OCI-LY1 (cell line): ENCODE measurements at regions not wholly inside any gene's neighbourhood (a gene's known extent, or its start where the extent isn't known, plus 50 kb on each side); places are given as distances from the start of the nearest gene placed in this dataset.
"Not testable (repeated sequence)": the region's sequence is repeated elsewhere in the genome, so short reads cannot be mapped to it uniquely, and the experiment has no call there.

Experiments
- H2AFZ ChIP-seq: fragments of 200-600 bp; sonication (generic), shearing (Covaris generic); 2 replicates; pipeline ENCODE4 v1.6.0; 2014; ENCODE audit warnings: antibody characterized with exemption, mild to moderate bottlenecking, low read length
- H3F3A ChIP-seq: fragments of 200-600 bp; sonication (generic), shearing (Covaris generic); 2 replicates; pipeline ENCODE4 v1.6.0; 2014; ENCODE audit warnings: mild to moderate bottlenecking, antibody characterized with exemption, low read length, moderate library complexity; ENCODE audit not compliant: insufficient read depth
- H3K27ac ChIP-seq: fragments of 200-600 bp; sonication (generic); 2 replicates; pipeline ENCODE4 v1.5.1; 2014; ENCODE audit warnings: low read length, mixed run types, mild to moderate bottlenecking, low read depth; ENCODE audit not compliant: poor library complexity, severe bottlenecking
- H3K27me3 ChIP-seq: fragments of 200-600 bp; sonication (generic); 2 replicates; pipeline ENCODE4 v1.6.0; 2014; ENCODE audit warnings: antibody characterized with exemption, mild to moderate bottlenecking, low read length, moderate library complexity; ENCODE audit not compliant: insufficient read depth
- H3K36me3 ChIP-seq: fragments of 200-600 bp; sonication (generic); 2 replicates; pipeline ENCODE4 v1.6.1; 2014; ENCODE audit warnings: mild to moderate bottlenecking, antibody characterized with exemption, low read length, moderate library complexity, mixed read lengths; ENCODE audit not compliant: insufficient read depth
- H3K4me1 ChIP-seq: fragments of 200-600 bp; sonication (generic); 2 replicates; pipeline ENCODE4 v1.5.1; 2014; ENCODE audit warnings: mild to moderate bottlenecking, low read length, moderate library complexity; ENCODE audit not compliant: insufficient read depth, severe bottlenecking
- H3K4me2 ChIP-seq: fragments of 200-600 bp; sonication (generic), shearing (Covaris generic); 2 replicates; pipeline ENCODE4 v1.6.1; 2014; ENCODE audit warnings: low read length
- H3K4me3 ChIP-seq: fragments of 200-600 bp; sonication (generic); 2 replicates; pipeline ENCODE4 v1.5.1; 2014; ENCODE audit warnings: low read length, low read depth, mild to moderate bottlenecking, mixed read lengths; ENCODE audit not compliant: poor library complexity, severe bottlenecking
- H3K79me2 ChIP-seq: fragments of 200-600 bp; shearing (Covaris generic); 2 replicates; pipeline ENCODE4 v1.6.1; 2016; ENCODE audit warnings: mixed run types, low read length, mixed read lengths; ENCODE audit not compliant: insufficient read depth
- H3K9ac ChIP-seq: fragments of 200-600 bp; sonication (generic), shearing (Covaris generic); 2 replicates; pipeline ENCODE4 v1.6.1; 2014; ENCODE audit warnings: mild to moderate bottlenecking, low read length, mixed read lengths
- H3K9me2 ChIP-seq: fragments of 200-600 bp; sonication (generic), shearing (Covaris generic); 2 replicates; pipeline ENCODE4 v1.6.1; 2014; ENCODE audit warnings: low read depth, mild to moderate bottlenecking, low read length, mixed read lengths
- H3K9me3 ChIP-seq: fragments of 200-600 bp; shearing (Covaris generic); 2 replicates; pipeline ENCODE4 v1.6.1; 2014; ENCODE audit warnings: low read length, mixed read lengths
- H4K20me1 ChIP-seq: fragments of 200-600 bp; sonication (generic), shearing (Covaris generic); 2 replicates; pipeline ENCODE4 v1.6.0; 2016; ENCODE audit warnings: mild to moderate bottlenecking, low read length; ENCODE audit not compliant: insufficient read depth
- CTCF ChIP-seq: fragments of 200-600 bp; sonication (generic), shearing (Covaris generic); IDR thresholded peaks from 2 replicates; pipeline ENCODE4 v1.5.1; 2017; ENCODE audit warnings: mild to moderate bottlenecking, antibody characterized with exemption, low read length, moderate library complexity, mixed read lengths
- EZH2 ChIP-seq: fragments of 200-600 bp; sonication (generic), shearing (Covaris generic); IDR thresholded peaks from 2 replicates; pipeline ENCODE4 v1.8.0; 2017; ENCODE audit warnings: borderline replicate concordance, mixed run types, mild to moderate bottlenecking, antibody characterized with exemption, low read length, moderate library complexity, mixed read lengths

GRCh38 chr9:18299449-18299848 is 174.5 kb upstream of the ADAMTSL1 start:
- H3K4me2 ChIP-seq, result no peak overlapping the region
- TF ChIP-seq CTCF, result no peak
- no peak for TF ChIP-seq EZH2
- no peaks in the 10 kb centered on the region for H3K27me3 ChIP-seq
- H3K9ac ChIP-seq, result no peak overlapping the region
- H3K27ac ChIP-seq, result no peak overlapping the region
- no peaks in the 10 kb centered on the region for H3F3A ChIP-seq
- H4K20me1 ChIP-seq, result no peaks in the 10 kb centered on the region
- H3K79me2 ChIP-seq, result no peaks in the 10 kb centered on the region
- H3K9me3 ChIP-seq, result no peaks in the 10 kb centered on the region
- H2AFZ ChIP-seq, result no peak overlapping the region
- no peaks in the 10 kb centered on the region for H3K9me2 ChIP-seq
- H3K4me3 ChIP-seq, result no peak overlapping the region
- H3K36me3 ChIP-seq, result no peaks in the 10 kb centered on the region
- no peaks in the 10 kb centered on the region for H3K4me1 ChIP-seq

GRCh38 chr9:18305167-18305806 is 168.7 kb upstream of the ADAMTSL1 start:
- H3F3A ChIP-seq, H4K20me1 ChIP-seq, H3K4me3 ChIP-seq, H3K27me3 ChIP-seq, H2AFZ ChIP-seq, H3K4me1 ChIP-seq, H3K9me2 ChIP-seq, H3K9ac ChIP-seq, H3K9me3 ChIP-seq, H3K27ac ChIP-seq, H3K36me3 ChIP-seq, H3K4me2 ChIP-seq, H3K79me2 ChIP-seq: not testable (repeated sequence)

- H3K4me1 ChIP-seq, result no peaks in the 10 kb centered on the region
- no peaks in the 10 kb centered on the region for H3K27me3 ChIP-seq
- TF ChIP-seq EZH2, result no peak
- no peak for TF ChIP-seq CTCF
- H3K36me3 ChIP-seq, result no peaks in the 10 kb centered on the region
- H3K27ac ChIP-seq, result no peak overlapping the region
- H3F3A ChIP-seq, result no peaks in the 10 kb centered on the region
- H3K4me3 ChIP-seq, result no peak overlapping the region
- H3K9ac ChIP-seq, result no peak overlapping the region
- H3K9me2 ChIP-seq, result no peaks in the 10 kb centered on the region
- H2AFZ ChIP-seq, result no peak overlapping the region
- no peaks in the 10 kb centered on the region for H4K20me1 ChIP-seq
- no peaks in the 10 kb centered on the region for H3K9me3 ChIP-seq
- no peaks in the 10 kb centered on the region for H3K79me2 ChIP-seq
- no peak overlapping the region for H3K4me2 ChIP-seq
Observed at GRCh38 chr9:18314316-18314715, 159.6 kb upstream of the ADAMTSL1 start.

GRCh38 chr9:18317896-18318295 is 156.1 kb upstream of the ADAMTSL1 start:
- Histone ChIP-seq H3K79me2 (no peaks in the 10 kb centered on the region), H3K27me3 (no peaks in the 10 kb centered on the region), H3K9me3 (no peaks in the 10 kb centered on the region), H3K4me1 (no peaks in the 10 kb centered on the region), H3K27ac (no peak overlapping the region), H3K9ac (no peak overlapping the region), H3F3A (no peaks in the 10 kb centered on the region), H3K9me2 (no peaks in the 10 kb centered on the region), H3K4me2 (no peak overlapping the region), H3K36me3 (no peaks in the 10 kb centered on the region), H3K4me3 (no peak overlapping the region), H2AFZ (no peak overlapping the region), H4K20me1 (no peaks in the 10 kb centered on the region)
- TF ChIP-seq CTCF (no peak), EZH2 (no peak)
